ENCODE measurements at regions not wholly inside any gene's neighbourhood (a gene's known extent, or its start where the extent isn't known, plus 50 kb on each side); places are given as distances from the start of the nearest gene placed in this dataset.
"Not testable (repeated sequence)": the region's sequence is repeated elsewhere in the genome, so short reads cannot be mapped to it uniquely, and the experiment has no call there.

DNA sequence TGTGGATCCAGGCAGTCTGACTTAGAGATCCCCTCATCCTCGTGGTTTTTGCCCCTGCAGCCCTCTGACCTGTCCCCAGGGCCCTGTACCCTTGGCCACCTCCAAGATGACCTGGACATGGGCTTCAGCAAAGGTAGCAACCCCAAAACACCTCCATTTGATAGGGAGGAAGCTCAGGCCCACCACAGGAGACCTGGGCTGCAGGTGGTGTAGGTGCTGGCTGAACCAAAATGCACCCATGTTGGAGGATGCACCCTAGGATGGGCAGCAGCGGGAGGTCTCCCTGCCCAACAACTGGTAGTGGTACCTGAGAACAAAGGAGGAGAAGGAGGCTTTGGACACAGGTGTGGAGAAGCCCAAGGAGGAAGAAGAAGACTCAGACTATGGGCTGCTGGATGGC is 188.7 kb downstream of the ZNF716 start:
- DNase-seq, result no peak

DNA sequence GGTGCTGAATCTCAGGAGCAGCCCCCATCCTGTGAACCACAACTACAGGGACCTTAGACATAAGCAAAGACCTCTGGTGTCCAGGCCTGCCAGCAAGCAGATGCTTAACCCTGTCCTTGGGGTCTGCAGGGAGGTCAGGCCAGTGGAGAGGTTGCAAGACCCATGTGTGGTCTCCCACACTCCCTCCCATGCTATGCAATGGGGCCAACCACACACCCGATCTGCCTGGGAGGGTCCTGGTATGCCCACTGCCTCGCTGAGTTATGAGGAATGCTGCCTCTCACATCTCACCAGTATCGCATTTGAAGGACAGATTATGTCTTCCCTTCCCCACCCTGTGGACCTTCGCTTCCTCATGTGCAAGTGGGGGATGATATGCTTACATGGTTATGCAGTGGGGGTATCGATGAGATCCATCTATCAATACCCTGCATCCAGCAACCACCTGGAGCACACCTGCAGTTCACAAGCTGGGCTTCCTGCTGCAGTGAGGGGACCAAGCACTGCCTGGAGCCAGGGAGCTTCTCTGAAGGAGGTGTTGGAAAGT is 191.6 kb downstream of the ZNF716 start:
- no peak for DNase-seq

DNA sequence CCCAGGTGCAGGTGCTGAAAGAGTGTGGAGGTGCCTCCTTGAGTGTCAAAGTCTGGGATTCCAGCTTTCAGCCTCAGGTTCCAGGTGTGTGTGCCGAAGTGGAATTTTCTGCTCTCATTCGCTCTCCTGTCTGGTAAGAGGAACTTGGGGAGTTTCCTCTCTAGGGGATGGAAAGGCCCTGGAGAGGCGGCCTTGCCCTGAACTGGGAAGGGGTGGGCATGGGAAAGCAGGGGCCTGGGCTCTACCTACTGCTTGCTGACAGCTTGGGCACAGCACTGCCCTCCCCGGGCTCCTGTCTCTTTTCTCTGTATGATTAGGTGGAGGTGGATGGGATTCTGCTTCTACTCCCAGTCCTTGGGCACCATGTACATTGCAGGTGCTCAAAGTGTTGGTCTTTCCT is 192.8 kb downstream of the ZNF716 start:
- no peak for DNase-seq

DNA sequence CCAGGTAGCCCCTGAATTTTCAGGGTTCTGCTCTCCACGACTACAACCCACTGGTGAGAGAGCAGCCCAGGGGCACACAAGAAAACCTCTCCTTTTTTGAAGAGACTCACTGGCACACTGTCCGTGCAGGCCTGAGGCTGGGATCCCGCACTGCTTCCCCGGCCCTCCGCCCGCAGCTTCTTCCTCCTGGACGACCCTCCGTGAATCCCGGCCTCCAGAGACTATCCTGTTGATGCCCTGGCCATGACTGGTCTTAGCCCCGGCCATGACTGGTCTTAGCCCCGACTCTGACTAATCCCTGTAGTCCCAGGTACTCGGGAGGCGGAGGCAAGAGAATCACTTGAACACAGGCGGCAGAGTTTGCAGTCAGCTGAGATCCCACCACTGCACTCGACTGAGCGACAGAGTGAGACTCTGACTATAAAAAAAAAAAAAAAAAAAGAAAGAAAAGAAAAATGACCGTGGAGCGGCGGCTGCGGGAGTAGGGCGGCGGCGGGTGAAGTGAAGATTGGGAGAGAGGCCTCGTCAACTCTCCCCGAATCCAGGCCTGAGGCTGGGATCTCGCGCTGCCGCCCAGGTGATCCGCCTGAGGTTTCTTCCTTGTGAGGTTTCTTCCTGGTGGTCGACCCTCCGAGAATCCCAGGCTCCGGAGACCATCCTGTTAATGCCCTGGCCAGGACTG is 196.4 kb downstream of the ZNF716 start:
- DNase-seq, result no peak

DNA sequence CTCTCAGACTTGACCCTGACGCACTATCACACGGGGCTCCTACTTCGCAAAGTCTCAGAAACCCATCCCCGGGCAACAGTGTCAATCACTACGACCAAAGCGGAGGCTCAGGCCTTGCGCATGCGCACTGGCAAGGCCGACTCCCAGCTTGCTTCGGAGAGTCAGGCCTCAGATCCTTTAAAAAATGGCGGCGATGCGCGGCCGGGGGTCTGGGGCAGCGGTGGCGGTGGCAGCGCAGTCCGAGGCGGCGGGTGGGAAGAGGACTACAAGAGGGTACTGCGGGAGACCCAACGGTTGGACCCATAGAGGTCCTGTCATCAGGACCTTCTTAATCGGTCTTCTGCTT is 196.9 kb downstream of the ZNF716 start:
- DNase-seq, result no peak

DNA sequence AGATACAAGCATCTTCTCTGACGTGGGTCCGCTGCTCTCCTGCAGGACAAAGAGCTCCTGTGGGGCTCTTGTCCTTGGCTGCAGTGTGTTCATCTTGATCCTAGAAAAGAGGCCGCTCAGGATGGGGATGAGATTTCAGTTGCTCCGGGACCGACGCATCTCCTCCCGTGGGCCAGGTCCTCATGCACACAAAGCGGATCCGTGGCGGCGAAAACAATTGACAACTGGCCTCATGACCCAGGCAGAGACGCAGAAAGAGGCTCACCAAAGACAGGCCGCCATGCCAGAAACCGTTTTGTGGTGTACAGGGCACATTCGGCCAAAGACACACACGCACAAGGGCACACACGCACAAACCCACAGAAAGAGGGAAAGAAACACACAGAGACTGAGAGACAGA is 200.4 kb downstream of the ZNF716 start:
- not testable (repeated sequence) for DNase-seq

DNA sequence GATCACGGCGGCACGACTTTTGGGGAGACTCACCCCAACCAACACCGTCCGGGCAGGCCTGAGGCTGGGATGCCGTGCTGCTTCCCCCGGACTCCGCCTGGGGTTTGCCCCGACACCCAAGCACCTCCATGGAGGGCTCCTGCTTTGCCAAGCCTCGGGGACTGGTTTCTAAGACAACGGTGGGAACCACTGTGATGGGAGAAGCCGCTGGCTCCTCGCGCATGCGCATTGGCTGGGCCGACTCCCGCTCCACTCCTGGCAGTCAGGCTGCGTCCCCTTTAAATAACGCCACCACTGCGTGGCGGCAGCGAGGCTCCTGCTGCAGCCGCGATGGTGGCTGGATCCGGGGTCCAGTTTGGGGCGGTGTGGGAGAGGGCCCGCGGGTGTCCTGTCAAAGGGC is 201.0 kb downstream of the ZNF716 start:
- peak; percentile 30 for DNase-seq

DNA sequence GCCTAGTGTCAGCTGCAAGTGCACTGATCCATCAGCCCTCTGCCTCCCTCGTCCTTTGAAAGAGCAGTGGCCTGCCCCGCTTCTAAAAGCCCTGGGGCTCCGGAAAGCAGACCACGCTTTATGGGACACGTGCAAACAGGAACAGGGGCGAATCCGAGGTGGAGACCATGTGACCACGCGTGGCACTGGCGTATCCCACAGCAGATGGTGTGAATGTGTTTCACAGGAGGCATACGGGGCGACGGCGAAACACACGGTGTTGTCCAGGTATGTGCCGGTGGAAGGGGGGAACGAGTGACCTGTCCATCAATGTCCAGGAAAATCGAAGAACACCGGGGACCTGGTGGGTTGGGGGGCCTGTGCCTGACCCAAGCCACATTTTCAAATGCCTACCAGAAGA is 201.6 kb downstream of the ZNF716 start:
- not testable (repeated sequence) for DNase-seq

DNA sequence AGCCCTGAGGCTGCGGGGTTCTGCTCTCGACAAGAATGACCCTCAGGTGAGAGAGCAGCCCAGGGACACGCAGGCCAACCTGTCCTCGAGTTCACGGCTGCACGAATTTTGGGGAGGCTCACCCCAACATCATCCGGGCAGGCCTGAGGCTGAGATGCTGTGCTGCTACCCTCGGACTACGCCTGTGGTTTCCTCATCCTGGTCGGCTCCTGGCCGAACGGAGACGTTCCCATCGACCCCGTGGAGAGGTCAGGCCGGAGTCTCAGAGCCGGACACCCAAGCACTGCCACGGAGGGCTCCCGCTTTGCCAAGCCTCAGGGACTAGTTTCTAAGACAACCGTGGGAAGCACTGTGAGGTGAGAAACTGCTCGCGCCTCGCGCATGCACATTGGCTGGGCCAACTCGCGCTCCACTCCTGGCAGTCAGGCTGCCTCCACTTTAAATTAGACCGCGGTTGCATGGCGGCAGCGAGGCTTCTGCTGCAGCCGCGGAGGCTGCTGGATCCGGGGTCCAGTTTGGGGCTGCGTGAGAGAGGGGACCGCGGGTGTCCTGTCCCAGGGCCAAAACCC is 203.4 kb downstream of the ZNF716 start:
- peak; percentile 32 for DNase-seq

DNA sequence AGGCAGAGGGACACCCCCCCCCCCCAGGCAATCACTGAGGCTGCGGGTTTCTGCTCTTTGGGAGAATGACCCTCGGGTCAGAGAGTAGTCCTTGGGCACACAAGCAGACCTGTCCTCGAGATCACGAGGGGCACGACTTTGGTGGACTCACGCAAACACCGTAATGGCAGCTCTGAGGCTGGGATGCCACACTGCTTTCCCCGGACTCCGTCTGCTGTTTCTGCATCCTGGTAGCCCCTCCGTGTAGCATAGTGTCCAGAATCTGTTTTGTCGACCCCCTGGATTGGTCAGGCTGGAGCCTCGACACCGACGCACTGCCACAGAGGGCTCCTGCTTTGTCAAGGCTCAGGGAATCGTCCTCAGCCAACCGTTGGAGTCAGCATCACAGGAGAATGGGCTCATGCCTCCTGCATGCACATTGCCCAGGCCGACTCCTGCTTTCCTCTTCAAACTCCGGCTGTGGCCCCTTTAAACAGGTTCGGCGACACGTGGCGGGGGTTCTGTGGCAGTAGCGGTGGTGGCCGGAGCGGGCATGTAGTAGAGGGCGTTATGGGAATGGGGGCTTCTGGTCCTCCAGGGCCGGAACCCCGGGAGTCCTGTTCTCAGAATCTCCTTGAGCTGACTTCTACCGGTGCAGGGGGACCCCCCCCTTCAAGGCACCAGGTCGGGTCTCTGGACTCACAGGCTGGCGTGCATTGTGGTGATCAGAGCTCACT is 205.3 kb downstream of the ZNF716 start:
- DNase-seq, result peak; percentile 30

DNA sequence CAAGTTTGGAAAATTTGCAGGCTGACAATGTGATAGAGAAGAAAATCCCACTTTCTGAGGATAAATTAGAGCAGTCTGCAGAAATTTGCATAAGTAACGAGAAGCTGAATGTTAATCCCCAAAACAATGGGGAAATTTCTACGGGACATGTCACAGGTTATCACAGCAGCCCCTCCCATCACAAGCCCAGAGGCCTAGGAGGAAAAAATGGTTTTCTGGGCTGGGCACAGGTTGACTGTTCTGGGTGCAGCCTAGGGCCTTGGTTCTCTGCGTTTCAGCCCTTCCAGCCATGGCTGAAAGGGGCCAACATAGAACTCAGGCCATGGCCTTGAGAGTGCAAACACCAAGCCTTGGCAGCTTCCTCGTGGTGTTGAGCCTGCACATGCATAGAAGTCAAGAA is 209.2 kb downstream of the ZNF716 start:
- not testable (repeated sequence) for DNase-seq

DNA sequence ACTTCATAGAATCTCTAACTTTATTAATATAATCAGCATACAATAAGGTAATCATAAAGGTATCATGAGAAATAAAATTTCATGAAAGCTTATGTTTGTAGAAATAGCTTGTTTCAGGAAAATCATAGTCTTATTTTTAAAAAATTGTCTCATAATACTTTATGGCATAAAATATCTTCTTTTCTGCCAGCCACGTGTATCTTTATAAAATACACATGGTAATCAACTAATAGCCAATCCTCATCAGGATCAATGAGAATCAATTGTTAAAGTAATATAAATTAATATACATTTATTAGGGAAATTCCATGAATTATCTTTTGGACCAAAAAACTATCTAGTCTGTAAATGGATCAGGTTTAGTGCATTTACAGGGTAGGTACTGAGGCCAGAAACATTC is 227.0 kb downstream of the ZNF716 start:
- DNase-seq, result not testable (repeated sequence)

DNA sequence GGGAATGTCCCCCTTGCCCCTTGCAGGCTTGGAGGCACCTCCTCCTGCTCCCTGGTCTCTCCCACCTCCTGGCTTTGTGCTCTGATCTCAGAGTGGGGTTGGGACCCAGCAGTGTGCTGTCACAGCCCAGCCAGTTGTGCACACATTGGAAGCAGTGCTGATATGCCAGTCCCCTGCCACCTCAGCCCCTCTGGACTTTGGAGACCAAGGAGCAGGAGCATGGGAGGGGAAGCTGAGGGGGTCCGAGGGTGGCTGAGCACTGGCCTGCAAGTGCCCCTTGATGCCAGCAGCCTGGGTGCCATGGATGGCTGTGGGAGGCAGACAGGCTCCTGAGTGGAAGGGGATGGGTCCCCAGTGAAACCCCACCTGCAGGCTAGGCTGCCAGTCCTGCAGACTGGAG is 235.4 kb downstream of the ZNF716 start:
- DNase-seq, result no peak

Measured in islet precursor cell (in vitro differentiated cells).